ENCODE measurements at regions not wholly inside any gene's neighbourhood (a gene's known extent, or its start where the extent isn't known, plus 50 kb on each side); places are given as distances from the start of the nearest gene placed in this dataset.

DNA sequence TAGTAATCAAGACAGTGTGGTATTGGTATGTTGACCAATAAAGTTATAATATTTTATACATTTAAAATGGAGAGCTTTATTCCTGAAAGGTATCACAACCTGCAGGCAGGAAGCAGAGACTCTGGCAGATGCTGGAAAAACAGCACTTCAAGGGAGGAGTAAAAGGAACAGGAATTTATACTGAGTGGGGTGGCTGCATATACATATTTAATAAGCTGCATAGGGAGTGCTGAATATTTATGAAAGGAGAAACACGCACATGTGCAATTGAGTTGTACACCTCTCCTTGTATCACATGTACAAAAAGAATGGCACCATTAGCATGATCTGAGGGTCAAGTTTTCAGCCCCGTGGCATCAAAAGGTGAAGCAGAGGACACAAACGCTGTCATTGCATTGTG is 104.9 kb upstream of the PAXBP1 start:
- TF ChIP-seq, protein P1, sequence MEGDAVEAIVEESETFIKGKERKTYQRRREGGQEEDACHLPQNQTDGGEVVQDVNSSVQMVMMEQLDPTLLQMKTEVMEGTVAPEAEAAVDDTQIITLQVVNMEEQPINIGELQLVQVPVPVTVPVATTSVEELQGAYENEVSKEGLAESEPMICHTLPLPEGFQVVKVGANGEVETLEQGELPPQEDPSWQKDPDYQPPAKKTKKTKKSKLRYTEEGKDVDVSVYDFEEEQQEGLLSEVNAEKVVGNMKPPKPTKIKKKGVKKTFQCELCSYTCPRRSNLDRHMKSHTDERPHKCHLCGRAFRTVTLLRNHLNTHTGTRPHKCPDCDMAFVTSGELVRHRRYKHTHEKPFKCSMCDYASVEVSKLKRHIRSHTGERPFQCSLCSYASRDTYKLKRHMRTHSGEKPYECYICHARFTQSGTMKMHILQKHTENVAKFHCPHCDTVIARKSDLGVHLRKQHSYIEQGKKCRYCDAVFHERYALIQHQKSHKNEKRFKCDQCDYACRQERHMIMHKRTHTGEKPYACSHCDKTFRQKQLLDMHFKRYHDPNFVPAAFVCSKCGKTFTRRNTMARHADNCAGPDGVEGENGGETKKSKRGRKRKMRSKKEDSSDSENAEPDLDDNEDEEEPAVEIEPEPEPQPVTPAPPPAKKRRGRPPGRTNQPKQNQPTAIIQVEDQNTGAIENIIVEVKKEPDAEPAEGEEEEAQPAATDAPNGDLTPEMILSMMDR (IDR thresholded peaks at IDR 0.05; ENCODE audit: control extremely low read depth in 1 of 3, insufficient read depth in 1 of 3, low read depth in 1 of 3, low read length in 3 of 3): no peak
- no peak for TF ChIP-seq PHF8 (conservative IDR thresholded peaks at IDR 0.05; ENCODE audit: low read depth, low read length)
